SK-N-SH (cell line): ENCODE measurements at regions not wholly inside any gene's neighbourhood (a gene's known extent, or its start where the extent isn't known, plus 50 kb on each side); places are given as distances from the start of the nearest gene placed in this dataset.

Experiments
- CTCF ChIA-PET: fragments of 300-600, 350-600 bp; formaldehyde crosslinking; extraction: SDS; loops from one replicate; lab custom pipeline; 2021; lab: Yijun Ruan, JAX
- POLR2A ChIA-PET: fragments of 350-600 bp; sonication (Branson Sonifier 250); formaldehyde crosslinking; extraction: SDS; loops from one replicate; lab custom pipeline; 2020; ENCODE audit warnings: antibody characterized with exemption, inconsistent platforms; lab: Yijun Ruan, JAX
- DNase-seq: peaks from one replicate; pipeline ENCODE4 v3.0.0; 2012
- H2AFZ ChIP-seq: fragments of 200-600 bp; sonication (generic); 2 replicates; pipeline ENCODE4 v1.8.1; 2016; ENCODE audit warnings: antibody characterized with exemption, mild to moderate bottlenecking, low read depth
- H3F3A ChIP-seq: fragments of 200-600 bp; sonication (generic); replicated peaks from 2 replicates; pipeline ENCODE3; 2016; ENCODE audit warnings: antibody characterized with exemption, mild to moderate bottlenecking; ENCODE audit not compliant: insufficient read depth
- H3K27ac ChIP-seq, 2 experiments: fragments of 200-500 bp in 1 of 2; fragments of 200-600 bp in 1 of 2; sonication (Bioruptor generic) in 1 of 2; sonication (generic), shearing (Covaris generic) in 1 of 2; 2 replicates each; pipeline versions ENCODE4 v1.5.1 to v1.6.1; 2014 to 2016; ENCODE audit warnings: low read depth in 2 of 2, inconsistent platforms in 1 of 2, low read length in 1 of 2, mild to moderate bottlenecking in 1 of 2, mixed read lengths in 1 of 2
- H3K27me3 ChIP-seq: fragments of 200-600 bp; sonication (generic), shearing (Covaris generic); 2 replicates; pipeline ENCODE4 v1.6.1; 2016; ENCODE audit warnings: mixed run types; ENCODE audit not compliant: insufficient read depth
- H3K36me3 ChIP-seq, 2 experiments: fragments of 200-500 bp in 1 of 2; fragments of 200-600 bp in 1 of 2; sonication (Bioruptor generic) in 1 of 2; sonication (generic) in 1 of 2; replicated peaks in 1 of 2; 2 replicates each; pipeline versions ENCODE3 to v1.5.1; 2014 to 2016; ENCODE audit warnings: low read length in 1 of 2, mild to moderate bottlenecking in 1 of 2; ENCODE audit not compliant: insufficient read depth in 2 of 2, control insufficient read depth in 1 of 2
- H3K4me1 ChIP-seq, 2 experiments: fragments of 200-500 bp in 1 of 2; fragments of 200-600 bp in 1 of 2; sonication (Bioruptor generic) in 1 of 2; sonication (generic), shearing (Covaris generic) in 1 of 2; 2 replicates each; pipeline versions ENCODE4 v1.5.1 to v1.6.1; 2014 to 2016; ENCODE audit warnings: low read depth in 1 of 2, low read length in 1 of 2, mixed run types in 1 of 2; ENCODE audit not compliant: insufficient read depth in 2 of 2, control insufficient read depth in 1 of 2
- H3K4me2 ChIP-seq: fragments of 200-600 bp; sonication (generic), shearing (Covaris generic); 2 replicates; pipeline ENCODE4 v1.6.1; 2017; ENCODE audit warnings: mixed run types
- H3K4me3 ChIP-seq, 2 experiments: fragments of 200-500 bp in 1 of 2; fragments of 200-600 bp in 1 of 2; sonication (Bioruptor generic) in 1 of 2; sonication (generic), shearing (Covaris generic) in 1 of 2; 2 replicates each; pipeline versions ENCODE4 v1.5.1 to v1.8.1; 2014 to 2016; ENCODE audit warnings: low read depth in 2 of 2, inconsistent platforms in 1 of 2, low read length in 1 of 2, mild to moderate bottlenecking in 1 of 2, mixed read lengths in 1 of 2, moderate library complexity in 1 of 2
- H3K79me2 ChIP-seq: fragments of 200-600 bp; sonication (generic); 2 replicates; pipeline ENCODE4 v1.8.1; 2017; ENCODE audit warnings: mild to moderate bottlenecking; ENCODE audit not compliant: insufficient read depth
- H3K9ac ChIP-seq: fragments of 200-600 bp; sonication (generic); 2 replicates; pipeline ENCODE4 v1.6.1; 2017; ENCODE audit warnings: mixed run types
- H3K9me2 ChIP-seq: fragments of 200-600 bp; sonication (generic); 2 replicates; pipeline ENCODE4 v1.6.1; 2017; ENCODE audit warnings: mixed run types
- H3K9me3 ChIP-seq: fragments of 200-600 bp; sonication (generic); 2 replicates; pipeline ENCODE4 v1.6.1; 2017; ENCODE audit warnings: mixed run types, mild to moderate bottlenecking, moderate library complexity
- H4K20me1 ChIP-seq: fragments of 200-600 bp; sonication (generic); 2 replicates; pipeline ENCODE4 v1.6.1; 2017; ENCODE audit warnings: mild to moderate bottlenecking, mixed run types; ENCODE audit not compliant: insufficient read depth
- EZH2phosphoT487 ChIP-seq: fragments of 200-600 bp; sonication (generic); IDR thresholded peaks from 2 replicates; pipeline ENCODE4 v1.6.1; 2017; ENCODE audit warnings: low read depth, mixed run types, mild to moderate bottlenecking, antibody characterized with exemption, moderate library complexity, borderline replicate concordance
- FOSL2 ChIP-seq: IDR thresholded peaks from 2 replicates; pipeline ENCODE4 v1.4.0; 2012; ENCODE audit warnings: low read depth, mild to moderate bottlenecking, moderate library complexity, borderline replicate concordance
- GABPA ChIP-seq: IDR thresholded peaks from 2 replicates; pipeline ENCODE4 v1.4.0; 2012; ENCODE audit warnings: low read depth, mild to moderate bottlenecking
- GATA2 ChIP-seq: sonication (generic); formaldehyde crosslinking; IDR thresholded peaks from 2 replicates; pipeline ENCODE4 v1.5.0; 2020; ENCODE audit warnings: mild to moderate bottlenecking, missing genetic modification reagents
- JUND ChIP-seq: IDR thresholded peaks from 2 replicates; pipeline ENCODE4 v1.4.0; 2012
- MXI1 ChIP-seq: IDR thresholded peaks from 2 replicates; pipeline ENCODE4 v1.6.1; 2012; ENCODE audit warnings: mild to moderate bottlenecking, low read depth, low read length, improper control_type of control experiment
- POLR2AphosphoS5 ChIP-seq: IDR thresholded peaks from 2 replicates; pipeline ENCODE4 v1.6.1; 2012; ENCODE audit warnings: low read depth, low read length
- RAD21 ChIP-seq: IDR thresholded peaks from 2 replicates; pipeline ENCODE4 v1.6.1; 2012; ENCODE audit warnings: mild to moderate bottlenecking, low read length
- RXRA ChIP-seq: IDR thresholded peaks from 2 replicates; pipeline ENCODE4 v1.4.0; 2012; ENCODE audit warnings: low read depth, mild to moderate bottlenecking, borderline replicate concordance
- SMC3 ChIP-seq: IDR thresholded peaks from 2 replicates; pipeline ENCODE4 v1.6.1; 2012; ENCODE audit warnings: low read depth, low read length, improper control_type of control experiment
- TCF12 ChIP-seq: IDR thresholded peaks from 2 replicates; pipeline ENCODE4 v1.4.0; 2012
- TEAD4 ChIP-seq: IDR thresholded peaks from 2 replicates; pipeline ENCODE4 v1.4.0; 2012; ENCODE audit warnings: mild to moderate bottlenecking, borderline replicate concordance; ENCODE audit not compliant: insufficient read depth
- YY1 ChIP-seq: IDR thresholded peaks from 2 replicates; pipeline ENCODE4 v1.4.0; 2012; ENCODE audit warnings: low read depth, mild to moderate bottlenecking
- WGBS: methylation state at CpG from one replicate; pipeline ENCODE4 v1.1.6; 2017; ENCODE audit warnings: low lambda C conversion rate; 5-methylcytosine and 5-hydroxymethylcytosine counted together
- TF ChIP-seq, protein P1 (sequence below): IDR thresholded peaks from 2 replicates; pipeline ENCODE4; 2012
- TF ChIP-seq, protein P2 (sequence below): IDR thresholded peaks from 2 replicates; pipeline ENCODE4 v1.4.0; 2012; ENCODE audit warnings: low read depth, borderline replicate concordance
- TF ChIP-seq, protein P3 (sequence below): fragments of 200-600 bp; sonication (generic); IDR thresholded peaks from 2 replicates; pipeline ENCODE4 v1.6.1; 2017; ENCODE audit warnings: antibody characterized with exemption, mild to moderate bottlenecking, moderate library complexity
- TF ChIP-seq, protein P4 (sequence below): fragments of 150-350 bp; IDR thresholded peaks from 2 replicates; pipeline ENCODE4 v1.6.1; 2016; ENCODE audit warnings: mild to moderate bottlenecking, low read depth, low read length
- TF ChIP-seq, protein P5 (sequence below): IDR thresholded peaks from 2 replicates; pipeline ENCODE4 v1.4.0; 2012; ENCODE audit warnings: low read depth

DNA sequence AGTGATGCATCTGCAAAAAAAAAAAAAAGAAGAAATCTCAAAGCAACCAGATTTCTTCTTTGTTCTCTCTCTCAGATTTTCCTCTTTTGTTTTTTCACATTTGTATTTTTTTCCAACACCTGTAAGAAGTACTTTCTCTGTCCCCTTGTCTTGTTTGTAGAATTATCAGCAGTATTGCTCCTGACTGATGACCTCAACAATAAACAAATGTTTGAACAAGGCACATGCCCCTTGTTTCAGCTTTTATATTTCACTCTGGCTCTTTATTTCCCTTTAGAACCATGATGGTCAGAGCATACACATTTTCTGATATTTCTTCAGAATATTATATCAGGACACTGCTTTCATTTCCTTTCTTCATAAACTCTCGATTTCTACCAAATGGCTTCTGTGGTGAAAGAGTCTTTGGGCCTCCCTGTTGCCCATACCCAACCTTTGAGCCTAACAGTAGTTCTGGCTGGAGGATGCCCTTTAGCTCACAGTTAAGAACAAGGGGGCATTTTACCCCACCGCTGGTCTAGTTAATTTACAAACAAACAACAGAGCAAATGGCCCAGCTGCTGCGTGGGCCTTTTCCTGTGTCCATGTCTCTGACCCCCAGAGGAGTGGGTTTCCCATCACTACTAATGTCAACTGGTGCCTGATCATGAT is 142.5 kb upstream of the SMAD1 start:
- Histone ChIP-seq H3K4me2 (no peak overlapping the region), H3F3A (no peaks in the 10 kb centered on the region), H3K9me2 (no peaks in the 10 kb centered on the region), H3K27me3 (no peaks in the 10 kb centered on the region), H3K9me3 (no peaks in the 10 kb centered on the region), H2AFZ (no peak overlapping the region), H3K36me3 (no peaks in the 10 kb centered on the region), H3K27ac (no peak overlapping the region), H3K79me2 (no peaks in the 10 kb centered on the region), H3K9ac (no peak overlapping the region), H3K4me1 (no peaks in the 10 kb centered on the region), H3K4me3 (no peak overlapping the region), H4K20me1 (no peaks in the 10 kb centered on the region)
- POLR2A ChIA-PET: no interaction called here
- no peak for DNase-seq
- CTCF ChIA-PET: no interaction called here
- WGBS: 68% methylated on average over 3 of the region's 3 CpGs
- TF ChIP-seq, protein P1, sequence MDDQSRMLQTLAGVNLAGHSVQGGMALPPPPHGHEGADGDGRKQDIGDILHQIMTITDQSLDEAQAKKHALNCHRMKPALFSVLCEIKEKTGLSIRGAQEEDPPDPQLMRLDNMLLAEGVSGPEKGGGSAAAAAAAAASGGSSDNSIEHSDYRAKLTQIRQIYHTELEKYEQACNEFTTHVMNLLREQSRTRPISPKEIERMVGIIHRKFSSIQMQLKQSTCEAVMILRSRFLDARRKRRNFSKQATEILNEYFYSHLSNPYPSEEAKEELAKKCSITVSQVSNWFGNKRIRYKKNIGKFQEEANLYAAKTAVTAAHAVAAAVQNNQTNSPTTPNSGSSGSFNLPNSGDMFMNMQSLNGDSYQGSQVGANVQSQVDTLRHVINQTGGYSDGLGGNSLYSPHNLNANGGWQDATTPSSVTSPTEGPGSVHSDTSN: no peak
- TF ChIP-seq RXRA: no peak
- no peak for TF ChIP-seq TCF12
- no peak for TF ChIP-seq GABPA
- TF ChIP-seq, protein P2, sequence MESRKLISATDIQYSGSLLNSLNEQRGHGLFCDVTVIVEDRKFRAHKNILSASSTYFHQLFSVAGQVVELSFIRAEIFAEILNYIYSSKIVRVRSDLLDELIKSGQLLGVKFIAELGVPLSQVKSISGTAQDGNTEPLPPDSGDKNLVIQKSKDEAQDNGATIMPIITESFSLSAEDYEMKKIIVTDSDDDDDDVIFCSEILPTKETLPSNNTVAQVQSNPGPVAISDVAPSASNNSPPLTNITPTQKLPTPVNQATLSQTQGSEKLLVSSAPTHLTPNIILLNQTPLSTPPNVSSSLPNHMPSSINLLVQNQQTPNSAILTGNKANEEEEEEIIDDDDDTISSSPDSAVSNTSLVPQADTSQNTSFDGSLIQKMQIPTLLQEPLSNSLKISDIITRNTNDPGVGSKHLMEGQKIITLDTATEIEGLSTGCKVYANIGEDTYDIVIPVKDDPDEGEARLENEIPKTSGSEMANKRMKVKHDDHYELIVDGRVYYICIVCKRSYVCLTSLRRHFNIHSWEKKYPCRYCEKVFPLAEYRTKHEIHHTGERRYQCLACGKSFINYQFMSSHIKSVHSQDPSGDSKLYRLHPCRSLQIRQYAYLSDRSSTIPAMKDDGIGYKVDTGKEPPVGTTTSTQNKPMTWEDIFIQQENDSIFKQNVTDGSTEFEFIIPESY: no peak
- TF ChIP-seq, protein P3, sequence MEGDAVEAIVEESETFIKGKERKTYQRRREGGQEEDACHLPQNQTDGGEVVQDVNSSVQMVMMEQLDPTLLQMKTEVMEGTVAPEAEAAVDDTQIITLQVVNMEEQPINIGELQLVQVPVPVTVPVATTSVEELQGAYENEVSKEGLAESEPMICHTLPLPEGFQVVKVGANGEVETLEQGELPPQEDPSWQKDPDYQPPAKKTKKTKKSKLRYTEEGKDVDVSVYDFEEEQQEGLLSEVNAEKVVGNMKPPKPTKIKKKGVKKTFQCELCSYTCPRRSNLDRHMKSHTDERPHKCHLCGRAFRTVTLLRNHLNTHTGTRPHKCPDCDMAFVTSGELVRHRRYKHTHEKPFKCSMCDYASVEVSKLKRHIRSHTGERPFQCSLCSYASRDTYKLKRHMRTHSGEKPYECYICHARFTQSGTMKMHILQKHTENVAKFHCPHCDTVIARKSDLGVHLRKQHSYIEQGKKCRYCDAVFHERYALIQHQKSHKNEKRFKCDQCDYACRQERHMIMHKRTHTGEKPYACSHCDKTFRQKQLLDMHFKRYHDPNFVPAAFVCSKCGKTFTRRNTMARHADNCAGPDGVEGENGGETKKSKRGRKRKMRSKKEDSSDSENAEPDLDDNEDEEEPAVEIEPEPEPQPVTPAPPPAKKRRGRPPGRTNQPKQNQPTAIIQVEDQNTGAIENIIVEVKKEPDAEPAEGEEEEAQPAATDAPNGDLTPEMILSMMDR: no peak
- TF ChIP-seq, protein P4, sequence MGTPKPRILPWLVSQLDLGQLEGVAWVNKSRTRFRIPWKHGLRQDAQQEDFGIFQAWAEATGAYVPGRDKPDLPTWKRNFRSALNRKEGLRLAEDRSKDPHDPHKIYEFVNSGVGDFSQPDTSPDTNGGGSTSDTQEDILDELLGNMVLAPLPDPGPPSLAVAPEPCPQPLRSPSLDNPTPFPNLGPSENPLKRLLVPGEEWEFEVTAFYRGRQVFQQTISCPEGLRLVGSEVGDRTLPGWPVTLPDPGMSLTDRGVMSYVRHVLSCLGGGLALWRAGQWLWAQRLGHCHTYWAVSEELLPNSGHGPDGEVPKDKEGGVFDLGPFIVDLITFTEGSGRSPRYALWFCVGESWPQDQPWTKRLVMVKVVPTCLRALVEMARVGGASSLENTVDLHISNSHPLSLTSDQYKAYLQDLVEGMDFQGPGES: no peak
- no peak for TF ChIP-seq TEAD4
- TF ChIP-seq, protein P5, sequence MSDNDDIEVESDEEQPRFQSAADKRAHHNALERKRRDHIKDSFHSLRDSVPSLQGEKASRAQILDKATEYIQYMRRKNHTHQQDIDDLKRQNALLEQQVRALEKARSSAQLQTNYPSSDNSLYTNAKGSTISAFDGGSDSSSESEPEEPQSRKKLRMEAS: no peak
- TF ChIP-seq JUND: no peak
- TF ChIP-seq POLR2AphosphoS5: no peak

DNA sequence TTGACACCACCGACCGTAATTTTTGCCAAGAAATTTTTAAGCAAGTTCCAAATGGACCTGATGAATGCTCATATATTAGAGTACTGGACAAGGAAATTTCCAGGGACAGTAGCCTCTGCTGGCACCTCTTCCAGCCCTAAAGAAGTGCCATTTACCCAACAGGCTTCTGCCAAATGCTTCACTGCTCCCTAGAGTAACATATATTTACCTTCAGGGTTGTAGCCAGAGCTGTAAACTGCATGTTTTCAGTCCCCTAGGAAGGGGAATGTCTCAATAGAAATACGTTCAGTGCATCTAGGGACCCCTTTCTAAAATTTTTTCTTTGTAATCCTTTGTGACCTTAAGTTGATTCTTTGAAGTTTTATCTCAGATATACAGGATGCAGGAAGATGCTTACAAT is 143.1 kb upstream of the SMAD1 start:
- Histone ChIP-seq H3K27me3 (no peaks in the 10 kb centered on the region), H3K4me2 (no peak overlapping the region), H2AFZ (no peak overlapping the region), H3K9me2 (no peaks in the 10 kb centered on the region), H3K9me3 (no peaks in the 10 kb centered on the region), H3K4me3 (no peak overlapping the region), H3K36me3 (no peaks in the 10 kb centered on the region), H3F3A (no peaks in the 10 kb centered on the region), H3K4me1 (no peaks in the 10 kb centered on the region), H3K9ac (no peak overlapping the region), H3K79me2 (no peaks in the 10 kb centered on the region), H3K27ac (no peak overlapping the region), H4K20me1 (no peaks in the 10 kb centered on the region)
- WGBS: 53% methylated on average over 3 of the region's 3 CpGs
- DNase-seq: no peak
- ChIA-PET POLR2A (no interaction called here), CTCF (no interaction called here)
- TF ChIP-seq YY1 (no peak), EZH2phosphoT487 (no peak), FOSL2 (no peak), GATA2 (CRISPR knock-in tag) (no peak), JUND (no peak), RAD21 (no peak), TEAD4 (no peak), MXI1 (no peak), SMC3 (no peak)
- TF ChIP-seq, protein P5: no peak
- TF ChIP-seq, protein P3: no peak
